Hepatic stellate cell (primary cell): ENCODE measurements at regions not wholly inside any gene's neighbourhood (a gene's known extent, or its start where the extent isn't known, plus 50 kb on each side); places are given as distances from the start of the nearest gene placed in this dataset.

Source experiments
- DNase-seq: peaks from one replicate; pipeline ENCODE4 v3.0.0; 2011; ENCODE audit warnings: low spot score

DNA sequence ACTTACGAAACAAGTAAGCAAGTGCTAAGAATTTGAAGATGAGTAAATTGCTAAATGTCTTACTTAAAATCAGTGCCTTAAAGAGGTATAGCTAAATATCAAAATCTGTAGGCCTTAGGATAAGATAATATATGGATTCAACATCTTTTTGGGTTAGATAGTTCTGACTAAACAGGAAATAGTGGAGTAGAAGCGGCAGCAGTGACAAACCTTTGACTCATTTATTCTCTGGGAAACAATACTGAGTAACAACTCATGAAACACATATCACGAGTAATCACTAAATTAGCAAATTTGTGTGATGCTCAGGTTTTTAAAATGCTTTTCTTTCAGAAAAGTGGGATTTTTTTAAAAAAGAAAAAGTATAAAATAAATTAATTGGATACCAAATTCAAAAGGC is 762.1 kb upstream of the TYRP1 start:
- DNase-seq, result no peak

DNA sequence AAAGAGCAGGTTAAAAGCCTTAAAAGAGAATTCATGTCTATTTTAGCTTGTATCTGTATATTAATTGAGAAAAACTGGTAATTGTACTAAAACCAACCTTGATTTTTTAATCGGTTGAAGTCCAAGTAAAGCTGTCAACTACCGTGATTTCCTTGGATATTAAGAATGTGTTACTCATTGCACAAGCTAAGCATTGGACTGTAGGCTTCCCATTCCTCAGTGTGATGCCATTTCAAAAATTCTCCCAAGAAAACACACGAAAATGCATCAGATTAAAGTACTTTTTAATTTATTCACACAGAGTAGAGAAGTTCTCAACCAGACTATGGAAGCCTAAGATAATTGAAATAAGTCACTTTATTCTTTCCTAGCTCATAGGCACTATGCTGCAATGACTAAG is 761.4 kb upstream of the TYRP1 start:
- no peak for DNase-seq

DNA sequence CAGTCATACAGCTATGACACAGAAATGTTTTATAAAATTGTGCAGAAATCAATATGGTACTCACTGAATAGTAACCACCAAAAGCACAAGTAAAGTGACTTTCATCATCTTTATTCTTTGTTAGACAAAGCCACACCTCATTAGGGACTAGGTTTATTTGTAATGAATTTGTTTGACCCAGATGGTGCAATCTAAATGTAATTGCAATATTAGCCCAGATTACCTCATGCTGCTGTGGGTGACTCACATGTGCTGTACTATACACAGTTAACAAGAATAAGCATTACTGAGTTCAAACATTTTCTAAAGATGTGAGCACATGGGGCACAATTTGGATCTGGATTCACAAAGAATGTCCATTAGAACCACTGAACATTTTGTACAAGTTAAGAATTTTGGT is 759.3 kb upstream of the TYRP1 start:
- no peak for DNase-seq

DNA sequence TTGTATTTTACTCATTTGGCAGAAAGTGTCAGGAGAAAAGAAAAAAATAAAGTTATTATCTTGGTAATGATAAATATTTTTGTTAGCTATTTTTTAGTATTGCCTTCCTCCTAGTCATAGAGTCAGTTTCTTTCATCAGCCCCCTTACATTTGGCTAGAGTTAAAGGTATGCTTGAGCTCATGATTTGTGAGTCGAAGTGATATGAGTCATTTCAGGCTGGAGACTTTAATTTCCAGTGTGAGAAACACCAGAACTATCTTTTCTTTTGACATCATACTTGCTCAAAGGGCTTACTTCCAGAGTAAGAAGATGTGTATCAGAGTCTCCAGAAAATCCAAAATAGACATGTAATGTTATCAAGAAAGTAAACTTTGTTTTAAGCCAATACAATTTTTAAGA is 746.7 kb upstream of the TYRP1 start:
- no peak for DNase-seq

DNA sequence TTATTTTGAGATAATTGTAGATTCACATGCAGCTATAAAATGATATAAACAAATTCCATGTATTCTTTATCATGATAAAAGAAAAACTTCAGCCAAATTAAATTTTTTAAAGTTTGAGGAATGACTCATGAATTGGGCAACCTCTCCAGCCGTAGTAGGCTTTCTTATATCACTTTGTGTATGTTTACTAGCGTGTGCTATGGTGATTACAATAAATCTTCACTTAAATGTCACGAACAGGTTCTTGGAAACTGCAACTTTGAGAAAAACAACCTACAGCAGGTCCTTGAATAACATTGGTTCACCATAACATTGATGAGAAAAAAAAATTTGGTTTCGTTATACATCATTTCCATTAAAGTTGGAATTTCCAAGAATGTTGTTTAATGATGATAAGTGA is 730.9 kb upstream of the TYRP1 start:
- no peak for DNase-seq

DNA sequence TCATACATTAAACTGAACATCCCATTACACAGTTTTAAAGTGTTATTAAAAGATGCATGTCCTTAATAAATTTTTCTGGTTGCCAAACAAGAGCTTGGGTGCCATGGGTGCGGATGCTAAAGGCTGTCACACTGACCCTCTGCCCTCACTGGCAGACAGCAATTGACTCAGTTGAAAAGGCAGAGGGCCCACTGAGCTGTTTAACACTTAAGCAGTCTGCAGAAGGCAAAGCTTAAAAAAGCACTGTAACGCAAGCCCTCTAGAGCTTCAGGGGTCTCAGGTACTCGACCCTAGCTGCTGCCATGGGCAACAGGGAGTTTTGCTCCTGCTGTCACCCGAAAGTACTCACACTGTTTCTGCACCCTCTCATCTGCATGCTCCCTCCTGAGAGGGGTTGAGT is 726.4 kb upstream of the TYRP1 start:
- no peak for DNase-seq

DNA sequence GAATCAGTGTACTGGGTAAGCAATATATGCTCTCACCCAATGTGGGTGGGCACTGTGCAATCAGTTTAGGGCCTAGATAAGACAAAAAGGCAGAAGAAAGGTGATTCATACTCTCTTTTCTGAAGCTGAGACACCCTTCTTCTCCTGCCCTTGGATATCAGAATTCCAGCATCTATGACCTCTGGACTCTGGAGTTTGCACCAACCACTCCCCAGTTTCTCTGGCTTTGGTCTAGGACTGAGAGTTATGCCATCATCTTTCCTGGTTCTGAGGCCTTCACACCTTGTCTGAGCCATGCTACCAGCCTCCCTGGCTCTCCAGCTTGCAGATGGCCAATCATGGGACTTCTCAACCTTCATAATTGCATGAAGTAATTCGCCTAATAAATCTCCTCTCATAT is 724.6 kb upstream of the TYRP1 start:
- DNase-seq, result no peak

DNA sequence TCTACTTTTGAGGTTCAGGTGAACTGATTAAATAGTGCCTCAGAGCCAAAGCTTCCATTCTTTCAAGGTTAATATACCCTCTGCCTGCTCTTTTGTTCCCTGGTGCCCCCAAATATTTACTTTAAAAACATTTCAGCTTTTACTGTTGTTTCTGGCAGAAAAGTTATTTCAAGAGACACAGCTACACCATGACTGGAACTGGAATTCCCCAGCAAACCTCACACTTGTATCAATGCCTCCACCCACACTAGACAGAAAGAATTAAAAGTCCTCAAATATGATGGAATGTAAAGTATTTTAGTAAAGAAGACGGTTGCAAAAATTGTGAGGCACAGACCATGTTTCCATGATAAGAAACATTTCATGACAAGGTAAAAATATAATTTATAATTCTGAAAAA is 720.2 kb upstream of the TYRP1 start:
- DNase-seq, result no peak

DNA sequence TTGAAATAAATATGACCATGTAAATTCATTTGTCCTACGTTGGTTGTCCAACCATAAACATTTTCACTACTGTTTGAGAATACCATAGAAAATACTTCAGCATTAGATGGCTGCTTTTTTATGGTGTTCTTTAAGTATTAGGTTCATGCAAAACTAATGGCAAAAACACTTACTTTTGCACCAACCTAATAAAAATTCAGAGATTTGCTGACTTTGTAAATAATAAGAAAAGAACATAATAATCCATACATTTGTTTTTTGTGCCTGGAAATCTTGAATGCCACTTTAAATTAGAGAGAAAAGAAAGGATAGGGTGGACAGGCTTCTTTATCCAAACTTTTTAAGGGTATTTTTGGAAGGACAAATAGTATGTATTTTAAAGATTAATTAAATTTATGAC is 719.7 kb upstream of the TYRP1 start:
- no peak for DNase-seq

DNA sequence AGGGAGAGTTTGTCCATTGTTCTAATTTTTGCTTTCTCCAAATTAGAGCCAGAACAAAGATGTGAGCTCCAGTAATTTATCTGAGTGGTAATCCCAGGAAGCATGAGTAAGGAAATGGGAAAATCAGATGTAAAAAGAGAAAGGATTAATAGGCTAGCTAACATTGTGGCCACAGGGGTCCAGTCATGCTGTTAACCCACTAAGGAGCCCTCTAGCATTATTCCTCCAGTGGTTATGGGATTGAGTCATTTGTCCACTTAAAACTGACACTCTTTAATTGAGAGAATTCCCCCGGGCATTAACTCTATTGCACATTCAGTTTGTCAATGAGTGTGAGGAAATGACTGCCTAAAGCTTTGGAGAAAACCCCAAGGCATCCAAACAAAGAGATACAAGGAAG is 700.3 kb upstream of the TYRP1 start:
- no peak for DNase-seq

DNA sequence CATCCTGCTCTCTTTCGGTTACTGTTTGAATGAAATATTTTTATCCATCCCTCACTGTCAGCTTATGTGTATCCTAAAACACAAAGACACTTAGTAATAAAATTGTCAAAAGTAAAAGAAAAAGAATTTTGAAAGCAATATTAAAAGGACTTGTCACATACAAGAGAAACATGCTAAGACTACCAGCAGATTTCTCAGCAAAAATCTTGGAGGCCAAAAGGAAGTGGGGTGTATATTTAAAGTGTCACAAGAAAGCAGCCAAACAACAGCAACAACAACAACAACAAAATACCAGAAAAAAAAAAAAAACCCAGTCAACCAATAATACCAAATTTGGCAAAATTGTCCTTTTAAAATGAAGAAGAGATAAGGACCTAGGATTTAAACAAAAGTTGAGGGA is 678.7 kb upstream of the TYRP1 start:
- DNase-seq, result no peak

DNA sequence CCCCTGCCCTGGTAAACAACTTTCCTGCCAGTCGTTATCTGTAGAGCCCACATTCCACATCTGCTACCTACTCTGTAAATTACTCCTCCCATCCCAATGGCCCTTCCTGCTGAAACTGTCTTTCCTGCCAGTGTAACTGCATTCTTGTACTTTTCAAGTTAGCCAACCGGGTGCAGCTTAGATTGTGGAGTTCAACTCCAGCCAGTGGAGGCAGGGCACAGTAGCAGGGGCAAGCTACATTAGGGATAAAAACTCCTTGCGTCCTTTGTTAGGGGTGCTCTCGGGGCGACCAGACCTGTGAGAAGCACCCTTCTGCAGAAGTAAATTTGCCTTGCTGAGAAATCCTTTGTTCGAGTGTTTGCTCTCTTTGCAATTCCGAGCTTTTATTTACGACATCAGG is 639.0 kb upstream of the TYRP1 start:
- no peak for DNase-seq

DNA sequence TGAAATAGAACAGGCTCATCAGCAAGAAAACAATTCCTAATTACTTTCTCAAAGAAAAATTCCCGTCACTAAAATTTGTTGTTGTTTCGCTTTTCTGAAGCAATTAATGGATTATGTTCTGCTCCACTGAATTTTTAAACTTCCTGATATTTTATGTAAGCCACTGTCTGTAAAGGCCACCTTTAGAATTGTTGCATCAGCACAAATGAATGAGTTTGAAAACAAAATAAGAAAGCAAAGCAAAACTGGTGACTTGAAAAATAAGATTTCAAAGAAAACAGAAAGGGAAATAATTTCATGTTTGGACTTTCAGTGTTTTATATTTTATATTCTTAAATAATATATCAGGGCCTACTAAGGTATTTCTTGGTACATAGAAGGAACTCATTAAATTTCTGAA is 636.3 kb upstream of the TYRP1 start:
- DNase-seq, result no peak

DNA sequence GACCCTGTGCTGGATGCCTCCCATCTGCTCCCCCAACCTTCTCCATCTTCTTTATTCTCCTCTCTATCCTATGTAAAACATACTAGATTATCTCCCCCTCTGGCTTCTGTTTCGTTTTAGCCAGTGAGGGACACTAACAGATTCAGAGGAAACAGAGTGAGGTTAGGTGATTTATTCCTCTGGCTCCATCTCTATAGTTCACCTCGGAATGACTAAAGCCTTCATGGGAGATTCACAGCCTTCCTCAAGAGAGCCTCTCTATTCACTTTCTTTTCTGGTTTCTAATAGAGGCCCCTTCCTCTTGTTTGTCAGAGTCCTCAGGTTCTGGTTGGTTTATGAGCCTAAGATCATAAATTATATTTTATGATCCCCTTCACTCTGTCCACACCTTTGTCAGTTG is 633.1 kb upstream of the TYRP1 start:
- DNase-seq, result no peak

DNA sequence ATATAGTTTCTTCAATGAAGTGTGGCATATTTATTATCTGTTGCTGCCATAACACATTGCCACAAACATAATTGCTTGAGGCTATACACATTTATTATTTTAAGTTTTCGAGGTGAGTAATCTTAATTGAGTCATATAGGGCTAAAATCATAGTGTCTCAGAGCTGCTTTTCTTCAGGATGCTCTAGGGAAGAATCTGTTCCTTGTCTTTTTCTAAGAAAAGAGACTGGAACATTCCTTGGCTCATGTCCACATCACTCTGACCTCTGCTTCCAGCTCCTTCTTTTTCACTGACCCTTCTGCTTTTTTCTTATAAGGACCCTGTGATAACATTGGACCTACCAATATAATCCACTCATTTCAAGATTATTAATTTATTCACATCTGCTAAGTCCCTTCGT is 632.4 kb upstream of the TYRP1 start:
- DNase-seq, result no peak

DNA sequence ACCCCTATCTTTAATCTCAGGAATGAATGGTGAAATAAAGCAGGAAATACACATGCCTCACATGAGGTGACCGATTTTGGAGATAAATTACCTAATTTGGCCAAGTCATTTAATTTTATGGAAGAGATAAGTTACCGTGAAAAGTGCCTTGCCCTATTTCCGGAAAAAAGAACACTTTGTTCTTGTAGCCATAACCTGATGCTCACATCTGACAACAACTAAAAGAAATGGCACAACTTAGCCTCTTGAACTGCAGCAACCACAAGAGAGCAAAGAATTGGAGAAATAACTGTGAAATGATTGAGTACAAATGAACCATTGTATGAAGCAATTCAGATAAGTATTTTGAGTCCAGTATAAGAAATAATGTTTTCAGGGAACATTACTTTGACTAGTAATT is 628.1 kb upstream of the TYRP1 start:
- DNase-seq, result no peak

DNA sequence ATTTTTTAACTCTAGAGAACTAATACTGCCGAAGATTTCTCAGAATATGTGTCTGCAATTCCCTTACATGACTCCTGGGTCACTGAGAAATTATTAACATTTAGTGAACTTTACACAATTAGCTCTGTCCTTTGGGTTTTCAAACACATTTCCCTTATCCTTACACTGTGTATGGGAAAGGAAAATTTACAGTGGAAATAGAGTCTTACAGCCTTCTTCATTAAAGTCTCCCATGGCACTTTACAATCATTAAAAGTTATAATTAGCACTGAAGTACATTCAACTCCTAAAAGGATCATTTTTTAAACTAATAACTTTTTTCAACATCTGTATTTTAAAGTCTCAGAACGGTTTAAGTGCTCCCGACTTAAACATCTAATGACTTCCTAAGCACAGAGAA is 627.5 kb upstream of the TYRP1 start:
- no peak for DNase-seq

DNA sequence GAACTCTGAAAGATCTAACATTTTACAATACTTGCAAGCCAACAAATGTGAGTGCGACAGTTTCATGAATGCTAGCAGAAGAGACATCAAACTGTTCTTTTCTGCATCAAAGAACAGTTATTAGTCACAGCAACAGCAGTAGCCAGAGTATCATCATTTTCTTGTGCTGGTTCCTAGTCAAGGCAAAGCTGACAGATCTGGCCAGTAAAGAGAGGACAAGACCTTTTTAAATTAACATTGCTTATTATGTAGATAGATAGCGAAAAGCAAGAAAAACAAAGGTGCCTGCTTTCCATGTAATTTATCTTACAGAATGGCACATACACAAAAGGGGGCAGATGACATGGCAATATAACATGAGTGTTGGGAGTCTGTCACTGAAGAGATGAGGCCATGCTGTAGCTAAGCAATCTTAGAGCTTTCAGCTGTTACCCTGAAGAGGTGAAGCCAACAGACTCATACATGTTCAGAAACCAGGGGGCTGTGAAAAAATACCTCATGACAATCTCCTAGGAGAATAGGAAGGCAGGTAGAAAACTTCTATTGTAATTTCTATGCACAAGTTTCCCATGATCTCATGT is 626.6 kb upstream of the TYRP1 start:
- DNase-seq, result no peak

DNA sequence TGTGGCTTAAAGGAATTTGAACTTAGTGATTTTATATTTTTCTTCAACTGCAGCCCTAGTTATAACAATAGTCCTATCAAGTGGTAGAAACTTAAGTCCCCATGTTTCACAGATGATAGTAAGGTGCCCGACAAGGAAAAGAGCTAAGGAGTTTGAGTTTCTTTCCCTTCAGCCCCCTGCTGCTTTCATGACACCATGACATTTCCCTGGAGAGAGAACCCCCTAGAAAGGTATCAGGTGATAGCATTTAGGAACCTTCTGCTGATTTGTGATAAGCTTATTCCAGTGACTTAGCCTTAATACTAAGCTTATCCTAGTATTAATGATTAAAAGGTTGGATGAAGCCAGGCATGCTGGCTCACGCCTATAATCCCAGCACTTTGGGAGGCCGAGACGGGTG is 623.8 kb upstream of the TYRP1 start:
- DNase-seq, result no peak

DNA sequence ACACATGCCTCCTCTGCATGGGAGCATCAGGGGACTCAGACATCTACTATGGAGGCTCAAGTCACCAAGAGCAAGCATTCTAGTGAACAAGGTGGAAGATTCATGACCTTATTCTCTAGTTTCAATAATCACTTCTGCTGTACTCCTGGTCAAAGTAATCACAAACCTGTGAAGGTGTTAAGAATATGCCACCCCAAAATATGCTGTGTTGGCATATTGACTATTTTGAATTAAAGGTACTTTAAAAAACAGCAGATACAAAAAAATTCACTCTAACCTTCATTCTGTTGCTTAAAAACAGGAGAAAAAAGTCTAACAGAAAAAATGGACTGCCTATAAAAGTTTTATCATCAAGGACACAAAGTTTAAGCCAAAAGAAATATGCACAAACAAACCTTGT is 607.8 kb upstream of the TYRP1 start:
- no peak for DNase-seq

DNA sequence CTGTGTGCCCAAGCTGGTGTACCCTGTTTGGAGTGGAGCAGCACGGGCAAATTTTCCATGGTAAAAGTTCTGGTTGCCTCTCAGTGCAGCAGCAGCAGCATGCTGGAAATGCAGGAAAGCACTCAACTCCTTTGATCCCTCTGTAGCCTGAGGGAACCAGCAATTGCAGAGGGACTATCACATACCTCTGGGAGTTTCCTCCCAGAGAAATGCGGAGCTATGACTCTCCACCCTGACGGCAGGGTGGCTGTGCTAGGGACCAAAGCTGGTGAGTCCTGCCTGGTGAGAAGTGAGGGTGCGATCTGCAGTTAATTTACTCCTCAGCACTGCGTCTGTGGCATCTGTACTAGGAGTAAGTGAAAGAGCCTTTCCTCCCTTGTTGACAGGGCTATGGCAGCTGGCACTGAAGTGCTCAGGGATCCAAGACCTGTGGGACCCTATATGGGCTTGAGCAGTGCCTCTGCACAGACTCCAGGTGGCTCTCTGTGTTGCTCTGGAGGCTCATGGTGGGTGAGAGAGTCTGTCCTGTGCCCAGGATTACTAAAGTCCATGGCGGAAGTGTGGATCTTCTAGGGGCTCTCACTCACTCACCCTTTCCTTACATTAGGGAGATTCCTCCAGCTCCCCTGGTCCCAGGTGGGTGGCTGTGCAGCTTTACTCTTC is 601.2 kb upstream of the TYRP1 start:
- no peak for DNase-seq

DNA sequence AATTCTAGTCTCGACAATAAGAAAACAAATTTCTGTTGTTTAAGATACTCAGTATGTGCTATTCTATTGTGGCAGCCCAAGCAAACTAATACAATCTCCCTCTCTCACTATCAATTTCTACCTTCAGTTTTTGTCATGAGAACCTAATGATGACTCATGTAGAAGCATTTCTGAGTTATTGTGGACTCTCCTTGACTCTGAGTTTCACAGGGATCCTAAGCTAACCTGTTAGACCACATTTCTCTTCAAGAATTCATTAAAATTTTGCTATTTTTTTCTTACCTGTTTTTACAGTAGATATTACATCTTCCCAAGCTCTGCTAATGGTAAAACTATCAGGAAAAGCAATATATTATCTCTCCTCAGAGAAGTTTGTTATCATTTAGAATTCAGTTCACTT is 599.1 kb upstream of the TYRP1 start:
- DNase-seq, result no peak

DNA sequence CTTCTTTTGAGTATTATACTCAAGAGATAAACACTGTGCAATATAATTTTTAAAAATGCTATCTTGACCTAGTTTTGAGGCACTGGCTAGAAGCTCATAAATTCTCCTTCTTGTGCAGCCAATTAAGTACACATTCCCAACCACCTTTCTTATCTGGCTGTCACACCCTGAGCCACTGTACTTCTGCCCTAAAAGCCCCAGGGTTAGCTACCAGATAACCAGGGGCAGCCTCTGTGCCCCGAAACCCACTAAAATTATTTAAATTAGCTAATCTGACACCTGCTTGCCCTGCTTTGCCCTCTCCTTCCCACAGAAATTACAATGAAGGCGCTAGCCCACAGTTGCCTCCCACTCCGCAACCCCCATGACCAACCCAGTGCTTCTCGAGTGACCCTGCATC is 597.3 kb upstream of the TYRP1 start:
- DNase-seq, result no peak

DNA sequence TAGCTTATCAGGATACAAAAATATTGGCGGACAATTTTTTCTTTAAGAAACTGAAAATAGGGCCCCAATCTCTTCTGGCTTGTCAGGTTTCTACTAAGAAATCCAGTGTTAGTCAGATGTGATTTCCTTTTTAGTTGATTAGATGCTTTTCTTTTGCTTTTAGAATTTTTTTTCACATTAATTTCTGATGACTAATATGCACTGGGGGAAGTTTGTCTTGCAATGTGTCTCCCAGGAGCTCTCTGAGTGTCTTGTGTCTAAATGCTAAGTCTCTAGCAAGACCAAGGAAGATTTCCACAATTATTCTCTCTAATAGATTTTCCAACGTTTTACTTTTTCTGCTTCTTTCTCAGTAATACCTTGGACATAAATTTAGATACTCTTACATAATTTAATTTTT is 559.8 kb upstream of the TYRP1 start:
- DNase-seq, result no peak

DNA sequence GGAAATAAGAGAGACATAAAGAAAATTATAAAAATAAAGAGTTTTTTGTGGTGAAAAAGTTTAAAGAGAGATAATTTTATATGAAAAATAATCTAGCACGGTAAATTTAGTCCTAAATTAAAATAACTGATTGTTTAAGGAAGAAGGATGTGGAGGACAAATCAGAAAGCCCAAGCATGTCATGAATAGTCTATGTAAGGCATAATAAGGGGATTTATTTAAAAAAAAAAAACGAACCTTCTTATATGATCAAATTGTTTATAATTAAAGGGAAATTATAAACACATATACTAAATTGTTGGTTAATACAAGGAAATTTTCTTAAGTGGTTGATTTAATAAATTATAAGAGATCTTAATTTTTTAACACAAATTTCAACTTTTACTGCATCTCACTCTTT is 551.8 kb upstream of the TYRP1 start:
- no peak for DNase-seq
